ENCODE measurements at regions not wholly inside any gene's neighbourhood (a gene's known extent, or its start where the extent isn't known, plus 50 kb on each side); places are given as distances from the start of the nearest gene placed in this dataset.

GRCh38 chr20:12699374-12700228 lies 309.2 kb upstream of the SPTLC3 start:
- TF ChIP-seq CTCF (conservative IDR thresholded peaks at IDR 0.05 in 1 of 2, IDR thresholded peaks at IDR 0.05 in 1 of 2; ENCODE audit: low read depth in 1 of 2, low read length in 2 of 2) (no peak), EZH2 (IDR thresholded peaks at IDR 0.05; ENCODE audit: low read length, missing control alignments) (no peak)
